GM10248 (cell line): ENCODE measurements at regions not wholly inside any gene's neighbourhood (a gene's known extent, or its start where the extent isn't known, plus 50 kb on each side); places are given as distances from the start of the nearest gene placed in this dataset.

Experiments
- CTCF ChIA-PET: fragments of 300-600 bp; sonication (Branson Sonifier 250); formaldehyde crosslinking; extraction: SDS; loops from one replicate; lab custom pipeline; 2021; ENCODE audit warnings: antibody characterized with exemption; lab: Yijun Ruan, JAX
- POLR2A ChIA-PET: fragments of 350-650 bp; sonication (Branson Sonifier 250); formaldehyde crosslinking; extraction: SDS; loops from one replicate; lab custom pipeline; 2020; ENCODE audit warnings: antibody characterized with exemption; lab: Yijun Ruan, JAX
- DNase-seq: peaks from one replicate; pipeline ENCODE4 v3.0.0; 2012; ENCODE audit errors: extremely low spot score
- CTCF ChIP-seq: IDR thresholded peaks from 2 replicates; pipeline ENCODE4 v1.5.1; 2012; ENCODE audit warnings: mild to moderate bottlenecking, low read depth; ENCODE audit errors: extremely low read depth, missing control alignments, control extremely low read depth

GRCh38 chr3:83868909-83869567 is 1089.8 kb upstream of the CADM2 start:
- no peak for DNase-seq
- no peak for TF ChIP-seq CTCF
- CTCF ChIA-PET, result interaction anchor here (1.6 to 1.7 kb wide), 2 partner anchors 11 to 12 kb away, joined by 3 to 4 read pairs; no protein-coding TSS in a partner anchor
- POLR2A ChIA-PET, result no interaction called here

- CTCF ChIA-PET, result no interaction called here
- POLR2A ChIA-PET, result no interaction called here
- DNase-seq, result no peak
- TF ChIP-seq CTCF, result no peak
These were observed 1085.2 kb upstream of the CADM2 start for GRCh38 chr3:83873550-83873949.

DNA sequence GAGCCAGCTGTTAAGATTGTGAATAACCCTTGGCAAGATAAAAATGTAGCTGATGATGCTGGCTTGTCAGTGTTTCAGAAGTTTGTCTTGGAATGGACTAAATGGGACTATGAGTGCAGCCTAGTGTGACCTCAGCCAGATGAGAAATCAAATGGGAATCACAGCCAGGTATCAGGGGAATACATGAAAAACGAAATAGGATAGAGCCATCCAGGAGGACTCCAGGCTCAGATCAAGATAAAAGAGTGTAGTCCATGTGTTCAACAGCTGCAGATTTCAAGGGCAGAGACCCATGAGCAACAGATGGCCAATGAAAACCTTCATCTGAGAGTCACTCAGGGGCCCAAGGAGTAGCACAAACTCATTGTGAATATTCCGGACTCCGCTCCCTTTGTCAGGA is 1080.9 kb upstream of the CADM2 start:
- no peak for DNase-seq
- TF ChIP-seq CTCF, result no peak
- CTCF ChIA-PET, result no interaction called here
- POLR2A ChIA-PET, result no interaction called here

- CTCF ChIA-PET, result no interaction called here
- TF ChIP-seq CTCF, result no peak
- DNase-seq, result no peak
- POLR2A ChIA-PET, result no interaction called here
These were observed 1076.1 kb upstream of the CADM2 start for GRCh38 chr3:83882701-83883100.

DNA sequence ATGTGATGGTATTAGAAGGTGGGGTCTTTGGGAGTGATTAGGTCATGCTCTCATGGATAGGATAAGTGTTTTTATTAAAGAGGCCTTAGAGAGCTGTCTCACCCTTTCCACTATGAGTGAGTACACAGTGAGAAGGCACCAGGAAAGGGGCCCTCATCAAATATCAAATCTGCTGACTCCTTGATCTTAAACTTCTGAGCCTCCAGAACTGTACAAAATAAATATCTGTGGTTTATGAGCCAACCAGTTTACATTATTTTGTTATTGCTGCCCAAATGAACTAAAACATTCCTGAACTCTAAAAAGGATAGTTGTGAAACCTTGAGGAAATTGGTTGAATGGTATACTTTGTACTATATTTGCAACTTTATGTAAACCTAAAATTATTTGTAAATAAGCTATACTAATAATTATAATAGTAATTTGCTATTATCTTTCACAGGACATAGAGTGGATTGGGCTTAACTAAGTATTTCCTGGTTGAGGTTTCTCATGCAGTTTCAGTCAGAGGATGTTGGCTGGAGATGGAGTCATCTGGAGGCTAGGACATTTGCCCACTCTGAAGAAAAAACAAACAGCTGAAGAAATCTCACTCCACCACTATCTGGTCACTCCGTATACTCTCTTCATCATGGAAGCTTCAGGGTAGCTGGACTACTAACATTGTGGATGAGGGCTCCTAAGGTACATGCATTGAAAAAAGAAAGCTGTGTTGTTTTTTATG is 1068.6 kb upstream of the CADM2 start:
- CTCF ChIA-PET, result interaction anchor here (1.1 kb wide), 1 partner anchor 9 kb away, joined by 3 read pairs; no protein-coding TSS in a partner anchor
- DNase-seq, result no peak
- TF ChIP-seq CTCF, result no peak
- POLR2A ChIA-PET, result no interaction called here

DNA sequence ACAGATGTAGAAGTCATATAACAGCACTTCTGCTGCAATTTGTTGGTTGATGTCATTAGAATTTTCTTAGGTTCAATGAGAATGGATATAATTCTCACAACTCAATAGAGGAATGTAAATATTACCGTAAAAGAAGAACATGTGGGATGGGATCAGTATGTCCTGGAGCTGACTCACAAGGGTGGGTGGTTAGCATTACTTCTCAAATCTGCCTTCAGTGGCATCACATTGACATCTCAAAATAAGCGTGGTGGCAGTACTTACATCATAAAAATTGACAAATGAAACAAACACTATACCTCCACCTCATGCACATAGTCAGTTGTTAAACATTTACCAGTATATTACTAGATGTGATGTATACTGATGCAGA is 1068.0 kb upstream of the CADM2 start:
- DNase-seq, result no peak
- TF ChIP-seq CTCF, result no peak
- ChIA-PET POLR2A (no interaction called here), CTCF (interaction anchor here (1.1 kb wide), 1 partner anchor 8 kb away, joined by 3 read pairs; no protein-coding TSS in a partner anchor)
